Tibial nerve (tissue), 3 donors: ENCODE measurements at regions not wholly inside any gene's neighbourhood (a gene's known extent, or its start where the extent isn't known, plus 50 kb on each side); places are given as distances from the start of the nearest gene placed in this dataset.

ENCODE experiments used
- CTCF ChIP-seq, 5 experiments: fragments of 200-600 bp in 3 of 5; fragments of 450-650 bp in 2 of 5; sonication (generic) in 3 of 5; IDR thresholded peaks; one replicate each; pipeline ENCODE4 v1.5.1; 2016 to 2019; ENCODE audit warnings: antibody characterized with exemption in 5 of 5, mild to moderate bottlenecking in 3 of 5, moderate library complexity in 2 of 5
- POLR2A ChIP-seq, 2 donors: fragments of 450-650 bp; IDR thresholded peaks; one replicate each; pipeline ENCODE4 v1.6.1; 2017; ENCODE audit warnings: antibody characterized with exemption in 2 of 2, mild to moderate bottlenecking in 2 of 2, moderate library complexity in 2 of 2

- TF ChIP-seq CTCF (IDR thresholded peaks at IDR 0.05) (no peak), POLR2A (IDR thresholded peaks at IDR 0.05) (no peak)
These were observed 127.7 kb upstream of the LRFN2 start for GRCh38 chr6:40714576-40715564.
